ENCODE measurements at regions not wholly inside any gene's neighbourhood (a gene's known extent, or its start where the extent isn't known, plus 50 kb on each side); places are given as distances from the start of the nearest gene placed in this dataset.

DNA sequence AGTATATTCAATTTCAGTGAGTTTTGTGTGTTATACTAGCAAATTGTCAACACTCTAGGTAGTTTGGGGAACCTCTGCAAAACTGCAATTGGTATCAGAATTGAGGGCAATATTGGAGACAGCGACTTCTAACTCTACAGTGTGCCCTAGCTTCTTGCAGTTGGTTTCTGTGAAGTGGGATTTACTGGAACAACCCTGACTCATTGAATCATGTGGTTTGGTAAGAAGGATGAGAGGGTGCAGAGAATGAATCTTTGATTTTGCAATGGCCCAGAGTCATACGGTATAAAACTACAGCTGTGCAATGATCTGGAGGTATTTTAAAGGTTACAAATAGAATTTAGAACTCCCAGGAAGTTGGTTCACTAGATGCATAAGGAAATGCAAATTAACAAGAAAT, 129.1 kb upstream of the PPP1R3A start:
- H3K9me3 ChIP-seq (ENCODE audit: control insufficient read depth in 4 of 4, low read length in 3 of 4): no peaks in the 10 kb centered on the region
- WGBS: 85% methylated on average over 2 of the region's 2 CpGs
- no peak for DNase-seq (ENCODE audit: low spot score)
- no peaks in the 10 kb centered on the region for H3K36me3 ChIP-seq (ENCODE audit: control insufficient read depth in 4 of 4, insufficient read depth in 3 of 4, low read depth in 1 of 4, low read length in 3 of 4)
- H3K27ac ChIP-seq (ENCODE audit: low read depth in 1 of 2, low read length in 2 of 2): no peak overlapping the region
- peaks cover 0 to 6% (median 0%) of the 10 kb centered on the region in 4 donors for H3K4me1 ChIP-seq (ENCODE audit: control insufficient read depth in 4 of 4, insufficient read depth in 4 of 4, low read length in 3 of 4)
- H3K4me3 ChIP-seq (ENCODE audit: low read depth in 1 of 3, low read length in 3 of 3): no peak overlapping the region
- no peak overlapping the region for H3K9ac ChIP-seq (ENCODE audit: low read depth in 1 of 2, low read length in 2 of 2)
- TF ChIP-seq JUND (IDR thresholded peaks at IDR 0.05) (no peak), EGR1 (IDR thresholded peaks at IDR 0.05; ENCODE audit: low read depth in 2 of 2) (no peak), YY1 (IDR thresholded peaks at IDR 0.05) (no peak), RAD21 (IDR thresholded peaks at IDR 0.05) (no peak), GABPA (IDR thresholded peaks at IDR 0.05 in 1 of 2, conservative IDR thresholded peaks at IDR 0.05 in 1 of 2) (no peak), RXRA (IDR thresholded peaks at IDR 0.05) (no peak), FOXA2 (IDR thresholded peaks at IDR 0.05) (no peak), NR2F2 (IDR thresholded peaks at IDR 0.05) (no peak), SP1 (IDR thresholded peaks at IDR 0.05) (no peak)
- TF ChIP-seq, protein P1, sequence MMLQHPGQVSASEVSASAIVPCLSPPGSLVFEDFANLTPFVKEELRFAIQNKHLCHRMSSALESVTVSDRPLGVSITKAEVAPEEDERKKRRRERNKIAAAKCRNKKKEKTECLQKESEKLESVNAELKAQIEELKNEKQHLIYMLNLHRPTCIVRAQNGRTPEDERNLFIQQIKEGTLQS (IDR thresholded peaks at IDR 0.05): no peak
- TF ChIP-seq, protein P2, sequence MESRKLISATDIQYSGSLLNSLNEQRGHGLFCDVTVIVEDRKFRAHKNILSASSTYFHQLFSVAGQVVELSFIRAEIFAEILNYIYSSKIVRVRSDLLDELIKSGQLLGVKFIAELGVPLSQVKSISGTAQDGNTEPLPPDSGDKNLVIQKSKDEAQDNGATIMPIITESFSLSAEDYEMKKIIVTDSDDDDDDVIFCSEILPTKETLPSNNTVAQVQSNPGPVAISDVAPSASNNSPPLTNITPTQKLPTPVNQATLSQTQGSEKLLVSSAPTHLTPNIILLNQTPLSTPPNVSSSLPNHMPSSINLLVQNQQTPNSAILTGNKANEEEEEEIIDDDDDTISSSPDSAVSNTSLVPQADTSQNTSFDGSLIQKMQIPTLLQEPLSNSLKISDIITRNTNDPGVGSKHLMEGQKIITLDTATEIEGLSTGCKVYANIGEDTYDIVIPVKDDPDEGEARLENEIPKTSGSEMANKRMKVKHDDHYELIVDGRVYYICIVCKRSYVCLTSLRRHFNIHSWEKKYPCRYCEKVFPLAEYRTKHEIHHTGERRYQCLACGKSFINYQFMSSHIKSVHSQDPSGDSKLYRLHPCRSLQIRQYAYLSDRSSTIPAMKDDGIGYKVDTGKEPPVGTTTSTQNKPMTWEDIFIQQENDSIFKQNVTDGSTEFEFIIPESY (IDR thresholded peaks at IDR 0.05): no peak
- TF ChIP-seq, protein P3, sequence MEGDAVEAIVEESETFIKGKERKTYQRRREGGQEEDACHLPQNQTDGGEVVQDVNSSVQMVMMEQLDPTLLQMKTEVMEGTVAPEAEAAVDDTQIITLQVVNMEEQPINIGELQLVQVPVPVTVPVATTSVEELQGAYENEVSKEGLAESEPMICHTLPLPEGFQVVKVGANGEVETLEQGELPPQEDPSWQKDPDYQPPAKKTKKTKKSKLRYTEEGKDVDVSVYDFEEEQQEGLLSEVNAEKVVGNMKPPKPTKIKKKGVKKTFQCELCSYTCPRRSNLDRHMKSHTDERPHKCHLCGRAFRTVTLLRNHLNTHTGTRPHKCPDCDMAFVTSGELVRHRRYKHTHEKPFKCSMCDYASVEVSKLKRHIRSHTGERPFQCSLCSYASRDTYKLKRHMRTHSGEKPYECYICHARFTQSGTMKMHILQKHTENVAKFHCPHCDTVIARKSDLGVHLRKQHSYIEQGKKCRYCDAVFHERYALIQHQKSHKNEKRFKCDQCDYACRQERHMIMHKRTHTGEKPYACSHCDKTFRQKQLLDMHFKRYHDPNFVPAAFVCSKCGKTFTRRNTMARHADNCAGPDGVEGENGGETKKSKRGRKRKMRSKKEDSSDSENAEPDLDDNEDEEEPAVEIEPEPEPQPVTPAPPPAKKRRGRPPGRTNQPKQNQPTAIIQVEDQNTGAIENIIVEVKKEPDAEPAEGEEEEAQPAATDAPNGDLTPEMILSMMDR (IDR thresholded peaks at IDR 0.05; ENCODE audit: low read depth, low read length, missing input control): no peak
- no peaks in the 10 kb centered on the region for H3K27me3 ChIP-seq (ENCODE audit: control insufficient read depth in 4 of 4, insufficient read depth in 4 of 4, low read length in 3 of 4)

DNA sequence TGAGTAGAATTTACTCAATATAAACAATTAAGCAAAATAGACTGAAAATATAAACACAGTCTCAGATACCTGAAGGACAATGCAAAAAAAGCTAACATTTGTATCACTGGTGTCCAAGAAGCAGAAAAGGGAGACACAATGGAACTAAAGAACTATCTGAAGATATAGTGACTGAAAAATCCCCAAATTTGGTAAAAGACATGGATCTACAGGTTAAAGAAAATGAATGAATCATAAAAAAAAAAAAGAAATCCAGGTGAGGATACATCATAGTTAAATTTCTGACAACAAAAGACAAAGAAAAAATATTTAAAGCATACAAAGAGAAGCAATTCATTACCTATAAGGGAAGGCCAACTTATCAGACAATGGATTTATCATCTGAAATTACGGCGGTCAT, 114.7 kb upstream of the PPP1R3A start:
- H3K4me3 ChIP-seq (ENCODE audit: low read depth in 1 of 3, low read length in 3 of 3): no peak overlapping the region
- H3K27me3 ChIP-seq (ENCODE audit: control insufficient read depth in 4 of 4, insufficient read depth in 4 of 4, low read length in 3 of 4): no peaks in the 10 kb centered on the region
- no peak for DNase-seq (ENCODE audit: low spot score)
- H3K9me3 ChIP-seq (ENCODE audit: control insufficient read depth in 4 of 4, low read length in 3 of 4): no peaks in the 10 kb centered on the region
- no peaks in the 10 kb centered on the region for H3K4me1 ChIP-seq (ENCODE audit: control insufficient read depth in 4 of 4, insufficient read depth in 4 of 4, low read length in 3 of 4)
- 94% methylated on average over 2 of the region's 2 CpGs for WGBS
- TF ChIP-seq, protein P4, sequence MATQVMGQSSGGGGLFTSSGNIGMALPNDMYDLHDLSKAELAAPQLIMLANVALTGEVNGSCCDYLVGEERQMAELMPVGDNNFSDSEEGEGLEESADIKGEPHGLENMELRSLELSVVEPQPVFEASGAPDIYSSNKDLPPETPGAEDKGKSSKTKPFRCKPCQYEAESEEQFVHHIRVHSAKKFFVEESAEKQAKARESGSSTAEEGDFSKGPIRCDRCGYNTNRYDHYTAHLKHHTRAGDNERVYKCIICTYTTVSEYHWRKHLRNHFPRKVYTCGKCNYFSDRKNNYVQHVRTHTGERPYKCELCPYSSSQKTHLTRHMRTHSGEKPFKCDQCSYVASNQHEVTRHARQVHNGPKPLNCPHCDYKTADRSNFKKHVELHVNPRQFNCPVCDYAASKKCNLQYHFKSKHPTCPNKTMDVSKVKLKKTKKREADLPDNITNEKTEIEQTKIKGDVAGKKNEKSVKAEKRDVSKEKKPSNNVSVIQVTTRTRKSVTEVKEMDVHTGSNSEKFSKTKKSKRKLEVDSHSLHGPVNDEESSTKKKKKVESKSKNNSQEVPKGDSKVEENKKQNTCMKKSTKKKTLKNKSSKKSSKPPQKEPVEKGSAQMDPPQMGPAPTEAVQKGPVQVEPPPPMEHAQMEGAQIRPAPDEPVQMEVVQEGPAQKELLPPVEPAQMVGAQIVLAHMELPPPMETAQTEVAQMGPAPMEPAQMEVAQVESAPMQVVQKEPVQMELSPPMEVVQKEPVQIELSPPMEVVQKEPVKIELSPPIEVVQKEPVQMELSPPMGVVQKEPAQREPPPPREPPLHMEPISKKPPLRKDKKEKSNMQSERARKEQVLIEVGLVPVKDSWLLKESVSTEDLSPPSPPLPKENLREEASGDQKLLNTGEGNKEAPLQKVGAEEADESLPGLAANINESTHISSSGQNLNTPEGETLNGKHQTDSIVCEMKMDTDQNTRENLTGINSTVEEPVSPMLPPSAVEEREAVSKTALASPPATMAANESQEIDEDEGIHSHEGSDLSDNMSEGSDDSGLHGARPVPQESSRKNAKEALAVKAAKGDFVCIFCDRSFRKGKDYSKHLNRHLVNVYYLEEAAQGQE (IDR thresholded peaks at IDR 0.05): no peak
- TF ChIP-seq TAF1 (conservative IDR thresholded peaks at IDR 0.05): no peak
- no peak for TF ChIP-seq FOXA1 (IDR thresholded peaks at IDR 0.05)
- no peak for TF ChIP-seq FOXA2 (IDR thresholded peaks at IDR 0.05)
- no peak for TF ChIP-seq NR2F2 (IDR thresholded peaks at IDR 0.05)
- TF ChIP-seq RXRA (IDR thresholded peaks at IDR 0.05): no peak
- TF ChIP-seq HNF4A (conservative IDR thresholded peaks at IDR 0.05): no peak
- no peak overlapping the region for H3K9ac ChIP-seq (ENCODE audit: low read depth in 1 of 2, low read length in 2 of 2)
- no peaks in the 10 kb centered on the region for H3K36me3 ChIP-seq (ENCODE audit: control insufficient read depth in 4 of 4, insufficient read depth in 3 of 4, low read depth in 1 of 4, low read length in 3 of 4)
- no peak overlapping the region for H3K27ac ChIP-seq (ENCODE audit: low read depth in 1 of 2, low read length in 2 of 2)

Data from liver (tissue), 8 donors.